GM21447 (cell line): ENCODE measurements at regions not wholly inside any gene's neighbourhood (a gene's known extent, or its start where the extent isn't known, plus 50 kb on each side); places are given as distances from the start of the nearest gene placed in this dataset.
"Not testable (repeated sequence)": the region's sequence is repeated elsewhere in the genome, so short reads cannot be mapped to it uniquely, and the experiment has no call there.

Experiments
- ATAC-seq: cut with Tn5 transposase; IDR thresholded peaks from one replicate; pipeline ENCODE4 v1.9.1; 2021; ENCODE audit not compliant: unreplicated experiment

DNA sequence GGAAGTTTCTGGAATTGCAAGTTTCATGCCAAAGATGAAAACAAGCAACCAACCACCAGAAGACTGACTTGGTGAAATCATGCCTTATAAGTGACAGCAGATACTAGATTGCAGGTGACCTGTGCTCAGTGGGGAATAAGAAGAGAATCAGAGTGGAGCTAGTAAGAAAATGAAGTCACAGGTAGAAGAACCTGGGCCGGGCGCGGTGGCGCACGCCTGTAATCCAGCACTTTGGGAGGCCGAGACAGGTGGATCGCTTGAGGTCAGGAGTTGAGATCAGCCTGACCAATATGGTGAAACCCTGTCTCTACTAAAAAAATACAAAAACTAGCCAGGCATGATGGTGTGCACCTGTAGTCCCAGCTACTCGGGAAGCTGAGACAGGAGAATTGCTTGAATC, 251.7 kb upstream of the PODXL start:
- not testable (repeated sequence) for ATAC-seq

DNA sequence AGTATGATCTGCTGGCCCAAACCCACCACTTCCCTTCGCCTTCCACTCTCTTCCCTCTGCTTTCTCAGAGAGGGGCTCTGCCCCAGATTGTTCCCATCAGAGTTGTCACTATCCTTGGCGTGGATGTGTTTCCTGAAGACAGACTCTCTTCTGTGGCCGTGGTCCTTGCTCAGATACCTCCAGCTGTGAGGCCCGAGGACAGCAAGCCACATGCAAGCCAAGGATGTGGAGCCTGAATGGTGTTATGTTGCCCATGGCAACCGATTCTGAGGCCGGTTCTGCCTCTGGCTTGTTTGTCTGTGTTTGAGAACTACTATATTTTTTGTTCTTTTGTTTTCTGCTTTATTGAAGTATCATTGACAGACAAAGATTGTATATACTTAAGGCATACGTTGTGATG, 247.4 kb upstream of the PODXL start:
- ATAC-seq = no peak

DNA sequence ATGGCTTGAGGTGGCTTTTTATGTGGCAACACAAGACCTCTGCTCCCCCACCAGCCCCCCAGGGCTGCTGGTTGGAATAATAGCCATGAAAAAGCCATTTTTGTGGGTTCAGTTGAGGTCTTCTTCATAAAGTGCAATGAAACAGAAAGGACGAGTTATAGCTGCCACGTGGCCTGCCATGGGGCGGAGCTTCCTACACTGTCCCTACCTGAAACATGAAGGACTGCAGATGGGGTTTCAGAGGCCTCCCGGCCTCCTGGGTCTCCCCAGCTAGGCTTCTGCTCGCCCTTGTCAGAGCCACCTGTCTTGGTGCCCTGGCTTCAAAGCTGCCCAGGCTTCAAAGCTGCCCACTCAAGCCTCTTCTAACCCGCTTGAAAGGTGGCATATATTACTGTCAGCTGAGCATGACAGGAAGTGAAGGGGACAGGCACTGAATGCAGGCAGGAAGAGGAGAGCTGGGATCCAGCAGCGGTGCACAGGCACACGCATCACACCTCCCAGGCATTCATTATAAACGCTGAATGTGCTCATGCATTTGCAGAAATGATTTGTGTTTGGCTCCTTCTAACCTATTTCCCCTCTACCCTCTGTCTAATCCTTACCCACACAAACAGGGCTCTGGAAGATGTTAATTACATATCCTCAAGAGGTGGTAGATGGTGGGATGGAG, 245.9 kb upstream of the PODXL start:
- ATAC-seq = no peak

DNA sequence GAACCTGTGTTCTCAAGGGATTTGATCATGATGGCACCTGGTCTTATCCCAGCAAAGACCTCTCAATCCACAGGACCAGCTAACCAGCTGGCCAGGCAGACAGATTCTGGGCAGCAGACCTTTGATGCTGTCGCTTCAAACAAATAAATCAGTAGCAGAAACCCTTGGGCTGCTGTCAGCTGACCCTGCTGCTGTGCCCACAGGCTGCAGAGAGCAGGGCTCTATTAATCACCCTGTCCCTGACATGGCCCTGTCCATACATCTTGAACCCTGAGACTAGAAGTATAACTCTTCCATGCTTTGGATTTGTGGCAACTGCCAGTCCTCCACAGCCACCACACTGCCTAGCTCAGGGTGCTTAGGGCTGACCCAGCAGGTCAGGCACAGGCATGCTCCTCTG, 244.1 kb upstream of the PODXL start:
- no peak for ATAC-seq

DNA sequence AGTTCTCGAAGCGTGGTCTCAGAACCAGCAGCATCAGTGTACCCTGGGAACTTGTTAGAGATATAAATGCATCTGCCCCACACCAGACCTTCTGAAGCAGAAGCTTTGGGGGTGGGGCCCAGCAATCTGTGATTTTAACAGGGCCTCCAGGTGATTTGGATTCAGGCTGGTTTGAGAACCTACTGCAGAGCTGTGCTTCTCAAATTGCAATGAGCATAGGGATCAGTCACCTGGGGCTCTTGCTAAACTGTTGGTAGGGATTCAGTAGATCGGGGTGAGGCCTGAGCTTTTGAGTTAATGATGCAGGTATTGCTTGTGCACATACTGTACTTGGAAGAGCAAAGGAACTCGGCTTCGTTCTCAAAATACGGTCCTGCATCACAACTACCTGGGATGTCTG, 243.6 kb upstream of the PODXL start:
- no peak for ATAC-seq

DNA sequence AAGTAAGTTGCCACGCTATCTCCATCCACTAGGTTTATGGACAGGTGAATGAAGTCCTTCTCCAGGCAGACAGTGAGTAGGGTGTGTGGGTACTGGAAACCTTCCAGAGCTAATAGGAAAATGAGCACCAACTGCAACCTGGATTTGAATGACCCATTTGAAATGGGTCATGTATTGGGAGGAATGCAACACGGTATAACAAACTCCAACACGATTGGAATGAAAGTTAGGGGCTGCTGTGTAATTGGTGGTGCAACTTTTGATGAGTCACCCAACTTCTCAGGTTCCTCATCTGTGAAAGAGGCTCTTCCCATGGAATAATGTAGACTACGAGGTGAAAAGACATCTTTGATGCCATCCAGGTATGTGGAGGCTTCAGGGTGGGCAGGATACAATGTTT, 241.4 kb upstream of the PODXL start:
- ATAC-seq = no peak

DNA sequence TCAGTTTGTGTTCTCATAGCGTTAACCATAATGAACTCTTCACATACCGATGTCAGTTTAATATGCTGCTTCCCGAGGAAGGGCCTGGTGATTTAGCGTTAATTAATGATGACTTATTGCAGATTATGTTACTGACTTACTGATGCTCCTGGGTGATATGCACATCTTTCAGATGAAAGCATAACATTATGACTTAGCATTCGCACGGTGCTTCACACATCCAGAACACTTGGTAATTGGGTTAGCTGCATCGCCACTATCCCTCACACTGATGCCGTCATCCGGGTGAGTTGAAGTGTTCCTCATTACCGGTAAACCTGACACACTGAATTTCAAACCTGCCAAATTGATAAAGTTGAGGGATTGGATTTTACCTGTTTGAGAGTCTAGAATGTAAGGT, 239.0 kb upstream of the PODXL start:
- ATAC-seq = no peak

DNA sequence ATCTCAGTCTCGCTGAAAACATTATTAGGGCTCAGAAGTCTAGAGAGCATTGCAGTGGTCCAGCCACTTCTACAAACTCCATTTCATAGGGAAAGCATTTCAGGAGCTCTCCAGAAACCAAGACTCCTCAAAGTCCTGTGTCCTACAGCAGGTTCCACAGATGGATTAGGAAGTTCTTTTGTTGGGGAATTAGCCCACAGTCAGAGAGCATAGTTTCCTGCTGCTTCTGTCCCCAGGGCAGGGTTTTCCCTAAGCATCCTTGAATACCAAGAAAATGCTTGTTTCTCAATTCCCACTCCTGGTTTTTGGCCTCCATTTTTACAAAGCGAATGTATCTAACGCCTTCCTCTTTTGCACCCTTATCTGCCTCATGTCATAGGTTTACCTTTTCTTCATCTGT, 235.9 kb upstream of the PODXL start:
- no peak for ATAC-seq

DNA sequence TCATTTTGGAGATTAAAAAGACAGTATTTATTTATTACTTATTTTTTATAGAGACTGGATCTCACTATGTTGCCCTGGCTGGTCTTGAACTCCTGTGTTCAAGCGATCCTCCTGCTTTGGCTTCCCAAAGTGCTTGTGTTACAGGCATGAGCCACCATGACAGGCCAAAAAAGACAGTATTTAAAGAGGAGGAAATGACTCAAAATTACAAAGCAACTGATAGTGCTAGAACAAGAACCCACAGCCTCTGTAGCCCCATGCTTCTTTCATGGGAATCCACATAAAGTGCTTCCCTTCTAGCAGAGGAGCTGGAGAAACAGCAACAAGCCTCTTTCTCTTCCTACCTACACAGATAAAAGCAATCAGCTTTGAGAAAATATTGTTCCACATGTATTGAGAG, 230.7 kb upstream of the PODXL start:
- ATAC-seq = no peak

DNA sequence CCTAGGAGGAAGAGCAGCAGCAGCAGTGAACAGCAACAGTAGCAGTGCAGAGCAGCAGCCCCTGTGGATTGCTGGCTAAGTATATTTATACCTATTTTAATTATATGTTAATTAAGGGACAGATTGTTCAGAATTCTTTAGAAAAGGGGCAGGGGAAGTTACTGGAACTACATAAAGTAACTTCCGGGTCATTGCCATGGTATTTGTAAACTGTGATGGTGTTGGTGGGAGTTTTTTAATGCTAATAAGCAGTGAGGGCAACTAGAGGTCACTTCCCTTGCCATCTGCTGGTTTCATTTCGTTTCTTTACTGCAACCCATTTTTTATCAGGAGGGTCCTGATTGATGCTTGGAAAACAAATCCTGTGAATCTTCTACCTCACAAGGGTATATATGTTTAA, 229.8 kb upstream of the PODXL start:
- ATAC-seq = no peak

DNA sequence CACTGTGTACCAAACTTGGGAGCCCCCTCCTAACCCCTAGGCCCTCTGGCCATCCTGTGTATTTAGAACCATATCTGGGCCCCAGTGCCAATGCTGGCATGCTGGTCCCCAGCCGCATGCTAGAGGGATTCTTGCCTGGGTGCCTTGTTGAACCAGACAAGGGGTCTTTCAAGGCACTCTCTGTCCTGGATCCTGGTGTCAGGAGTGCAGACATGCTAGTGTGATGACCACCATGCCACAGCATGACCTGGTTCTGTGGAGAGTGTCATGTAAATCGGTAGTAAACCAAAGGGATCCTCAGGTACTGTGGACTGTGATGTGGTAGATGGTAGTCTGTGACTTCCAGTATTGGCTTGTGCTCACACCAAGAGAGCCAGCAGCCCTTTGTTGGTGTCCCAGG, 222.2 kb upstream of the PODXL start:
- no peak for ATAC-seq

DNA sequence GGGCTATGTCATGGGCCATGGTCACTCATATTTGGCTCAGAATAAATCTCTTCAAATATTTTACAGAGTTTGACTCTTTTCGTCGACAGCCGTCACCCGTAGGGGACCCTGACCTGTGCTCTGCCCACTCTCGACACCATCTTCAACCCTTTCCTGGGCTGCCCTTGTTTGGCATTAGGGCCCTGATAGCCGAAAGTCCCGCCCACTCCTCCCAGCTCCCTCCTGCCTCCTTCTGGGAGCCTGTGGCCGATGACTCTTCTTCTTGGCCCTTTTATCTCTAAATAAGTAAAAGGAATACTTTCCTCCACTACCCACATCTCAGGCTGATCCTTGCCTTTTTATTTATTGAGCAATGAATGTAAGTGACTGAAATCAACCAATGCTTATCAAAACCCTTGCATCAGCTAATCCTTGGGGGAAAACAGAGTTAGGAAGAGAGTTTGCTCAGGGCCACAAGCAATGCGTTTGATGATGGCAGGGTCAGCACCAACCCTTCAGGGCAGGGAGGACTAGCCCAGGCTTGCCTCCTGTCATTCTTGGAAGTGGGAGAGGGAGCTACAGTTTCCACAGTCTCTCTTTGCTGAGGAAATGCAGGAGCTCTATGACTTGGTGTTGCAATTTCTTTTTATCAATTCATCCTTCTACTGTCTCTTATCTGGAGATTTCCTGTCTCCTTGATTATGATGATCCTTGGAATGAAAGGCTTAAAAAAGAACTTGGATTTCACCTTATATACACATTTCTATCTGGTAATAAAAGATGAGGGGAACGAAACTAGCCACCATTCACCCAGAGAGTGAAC, 218.2 kb upstream of the PODXL start:
- no peak for ATAC-seq

DNA sequence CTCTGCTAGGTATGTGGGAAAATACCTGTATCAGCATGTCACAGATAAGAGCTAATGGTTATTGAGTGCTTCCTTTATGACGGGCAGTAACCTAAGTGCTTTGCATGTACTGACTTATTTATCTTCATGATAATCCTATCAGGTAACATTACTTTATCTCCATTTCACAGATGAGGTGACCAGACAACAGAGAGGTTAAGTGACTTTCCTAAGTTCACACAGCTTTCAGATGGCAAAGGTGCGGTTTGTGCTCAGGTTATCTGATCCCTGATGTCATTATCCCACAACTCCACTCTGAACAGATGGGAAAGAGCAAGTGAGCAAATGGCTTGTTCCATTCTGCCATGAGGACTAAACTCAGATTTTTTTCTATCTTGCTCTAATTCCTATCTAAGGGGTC, 217.0 kb upstream of the PODXL start:
- ATAC-seq = no peak

DNA sequence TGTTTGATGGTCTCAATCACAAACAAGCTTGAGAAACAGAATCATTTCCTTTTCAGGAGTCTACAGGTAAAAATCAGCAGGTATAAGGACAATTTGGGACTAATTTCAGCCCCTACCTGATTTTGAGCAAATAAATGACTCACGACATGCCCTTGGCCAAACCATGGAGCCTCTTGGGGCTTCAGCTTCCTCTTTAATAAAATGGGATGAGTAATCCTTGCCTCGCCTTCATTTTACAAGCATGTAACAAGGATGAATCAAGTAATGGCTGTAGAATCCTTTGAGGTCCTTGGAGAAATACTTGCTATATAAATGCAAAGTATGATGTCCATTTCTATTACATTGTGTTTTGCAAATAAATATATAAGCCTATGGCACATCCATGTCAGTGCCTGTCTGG, 212.8 kb upstream of the PODXL start:
- no peak for ATAC-seq

DNA sequence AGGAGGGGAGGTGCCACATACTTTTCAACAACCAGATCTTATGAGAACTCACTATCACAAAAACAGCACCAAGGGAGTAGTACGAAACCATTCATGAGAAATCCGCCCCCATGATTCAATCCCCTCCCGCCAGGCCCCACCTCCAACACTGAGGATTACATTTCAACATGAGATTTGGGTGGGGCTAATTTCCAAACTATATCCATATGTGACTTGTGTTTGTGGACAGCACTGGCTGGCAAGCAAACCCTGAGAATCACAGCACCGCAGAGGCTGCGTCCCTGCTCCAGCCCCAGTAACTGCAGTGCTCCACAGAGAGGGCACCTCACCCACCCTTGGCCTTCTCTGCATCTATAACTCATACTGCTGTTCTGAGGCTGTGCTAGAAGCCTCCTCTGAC, 211.2 kb upstream of the PODXL start:
- ATAC-seq = no peak

DNA sequence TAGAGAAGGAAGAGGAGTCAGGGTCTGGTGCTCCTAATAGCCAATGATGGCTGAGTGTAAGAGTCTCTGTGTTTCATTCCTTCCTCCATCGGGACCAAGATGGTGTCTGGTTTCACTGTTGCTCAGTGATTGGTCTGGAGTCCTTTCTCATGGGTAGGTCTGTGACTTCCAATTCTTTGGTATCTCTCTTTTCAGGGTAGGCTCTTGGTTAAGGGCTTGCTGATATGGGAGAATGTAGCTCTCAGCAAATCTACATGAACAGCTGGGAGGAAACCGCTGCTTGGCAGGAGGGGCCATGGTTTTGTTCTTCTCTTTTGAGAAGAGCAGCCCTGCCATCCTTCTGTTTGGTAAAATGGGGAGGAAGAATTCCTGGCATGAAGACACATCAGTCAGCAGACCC, 209.1 kb upstream of the PODXL start:
- ATAC-seq = no peak

DNA sequence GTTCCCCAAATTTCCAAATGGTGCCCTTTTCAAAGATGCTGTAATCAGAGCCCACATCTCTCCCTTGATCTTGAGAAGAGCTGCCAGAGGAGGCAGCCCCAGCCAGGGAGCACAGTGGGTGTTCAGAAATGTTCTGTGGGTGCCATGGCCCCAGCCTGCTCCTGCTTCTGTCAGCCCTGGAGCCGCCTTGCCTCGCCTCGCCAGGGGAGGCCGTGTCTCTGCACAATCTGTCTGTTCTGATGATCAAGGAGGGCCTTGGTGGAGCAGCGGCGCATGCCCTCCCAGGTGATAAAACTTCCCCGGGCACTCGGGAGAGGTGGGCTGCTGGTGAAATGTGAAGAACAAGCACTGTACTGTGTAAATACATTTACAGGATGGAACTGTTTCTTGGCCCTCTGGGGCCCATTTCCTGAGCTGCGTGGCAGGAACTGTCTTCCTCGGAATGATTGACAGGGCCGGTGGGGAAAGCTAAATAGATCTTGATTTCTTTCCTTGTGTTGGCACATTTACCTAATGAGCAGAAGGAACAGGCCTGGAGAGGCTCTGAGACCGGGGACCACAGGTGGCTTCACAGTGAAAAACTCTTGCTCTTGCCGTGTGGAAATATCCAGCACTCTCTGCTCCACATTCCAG, 207.8 kb upstream of the PODXL start:
- no peak for ATAC-seq

DNA sequence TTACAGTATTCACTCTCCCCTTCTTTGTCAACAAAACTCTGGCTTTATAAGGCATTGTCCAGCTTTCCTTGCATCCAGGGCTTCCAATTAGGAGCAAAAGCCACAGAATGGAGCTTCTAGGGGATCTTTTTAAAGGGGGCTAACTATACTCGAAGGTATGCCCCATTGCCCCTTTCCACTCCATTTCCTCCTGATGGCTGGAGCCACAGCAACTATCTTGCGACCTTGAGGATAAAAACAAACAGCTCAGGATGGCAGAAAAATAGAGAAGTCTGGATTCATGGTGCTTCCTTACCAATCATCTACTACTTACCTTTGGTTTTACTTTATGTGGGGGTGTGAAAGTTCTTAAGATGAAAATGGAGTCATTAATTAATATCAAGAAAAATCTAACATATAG, 206.3 kb upstream of the PODXL start:
- no peak for ATAC-seq

DNA sequence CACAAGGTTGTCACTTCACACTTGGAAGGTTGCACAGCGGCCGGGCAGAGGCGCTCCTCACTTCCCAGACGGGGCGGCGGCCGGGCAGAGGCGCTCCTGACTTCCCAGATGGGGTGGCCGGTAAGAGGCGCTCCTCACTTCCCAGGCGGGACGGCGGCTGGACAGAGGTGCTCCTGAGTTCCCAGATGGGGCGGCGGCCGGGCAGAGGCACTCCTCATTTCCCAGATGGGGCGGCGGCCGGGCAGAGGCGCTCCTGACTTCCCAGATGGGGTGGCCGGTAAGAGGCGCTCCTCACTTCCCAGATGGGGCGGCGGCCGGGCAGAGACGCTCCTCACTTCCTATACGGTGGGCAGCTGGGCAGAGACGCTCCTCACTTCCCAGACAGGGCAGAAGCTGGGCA, 199.4 kb upstream of the PODXL start:
- not testable (repeated sequence) for ATAC-seq

DNA sequence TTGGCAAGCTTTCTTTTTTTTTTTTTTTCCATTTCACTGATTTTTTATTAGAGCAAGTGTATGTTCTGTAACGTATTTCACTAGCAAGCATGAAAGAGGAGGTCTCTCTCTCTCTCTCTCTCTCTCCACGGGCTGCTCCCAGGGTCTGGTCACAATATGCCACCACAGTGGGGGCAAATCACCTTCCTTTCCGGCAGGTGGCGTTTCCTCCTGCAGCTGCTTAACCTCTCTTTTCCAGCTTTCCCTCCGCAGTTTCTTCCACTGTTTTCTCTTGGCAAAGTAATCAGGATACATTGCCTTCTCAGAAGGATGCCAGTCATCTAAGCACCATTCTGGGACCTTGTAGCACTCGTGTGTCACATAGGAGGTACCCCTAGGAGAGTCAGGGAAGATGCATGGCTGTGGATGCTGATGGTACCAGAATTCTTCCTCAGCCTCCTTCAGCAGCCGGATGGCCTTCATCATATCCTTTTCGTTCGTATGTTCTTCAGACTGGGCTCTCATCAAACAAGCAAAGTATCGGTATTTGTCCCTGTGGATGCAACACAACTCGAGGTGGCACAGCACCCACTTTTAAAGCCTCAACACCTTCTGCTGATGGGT, 197.3 kb upstream of the PODXL start:
- ATAC-seq = no peak

DNA sequence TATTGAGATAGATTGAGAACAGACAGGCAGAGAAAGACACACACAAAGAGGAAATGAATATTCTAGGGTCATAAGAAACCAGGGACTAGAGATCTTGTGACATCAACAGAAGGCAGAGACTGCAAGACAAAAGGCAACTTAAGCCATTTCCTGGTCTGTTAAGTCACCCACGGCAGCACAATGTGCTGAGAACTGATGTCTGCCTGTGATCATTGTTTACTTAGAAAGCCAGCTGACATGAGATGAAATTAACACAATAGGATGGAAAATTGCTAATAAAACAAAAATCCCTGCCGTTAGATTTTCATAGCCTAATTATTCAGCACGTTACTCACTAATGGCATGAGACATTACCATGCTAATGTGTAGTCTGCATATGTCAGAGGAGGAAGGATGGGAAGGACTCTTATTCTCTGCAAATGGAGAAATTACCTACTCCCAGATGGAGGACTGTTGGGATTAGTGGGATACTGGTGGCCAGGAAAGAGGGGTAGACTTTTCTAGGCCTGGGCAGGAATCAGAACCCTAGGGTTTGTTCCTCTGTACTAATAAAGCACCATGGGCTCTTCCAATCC, 191.3 kb upstream of the PODXL start:
- no peak for ATAC-seq
